ENCODE measurements at regions not wholly inside any gene's neighbourhood (a gene's known extent, or its start where the extent isn't known, plus 50 kb on each side); places are given as distances from the start of the nearest gene placed in this dataset.
"Not testable (repeated sequence)": the region's sequence is repeated elsewhere in the genome, so short reads cannot be mapped to it uniquely, and the experiment has no call there.

DNA sequence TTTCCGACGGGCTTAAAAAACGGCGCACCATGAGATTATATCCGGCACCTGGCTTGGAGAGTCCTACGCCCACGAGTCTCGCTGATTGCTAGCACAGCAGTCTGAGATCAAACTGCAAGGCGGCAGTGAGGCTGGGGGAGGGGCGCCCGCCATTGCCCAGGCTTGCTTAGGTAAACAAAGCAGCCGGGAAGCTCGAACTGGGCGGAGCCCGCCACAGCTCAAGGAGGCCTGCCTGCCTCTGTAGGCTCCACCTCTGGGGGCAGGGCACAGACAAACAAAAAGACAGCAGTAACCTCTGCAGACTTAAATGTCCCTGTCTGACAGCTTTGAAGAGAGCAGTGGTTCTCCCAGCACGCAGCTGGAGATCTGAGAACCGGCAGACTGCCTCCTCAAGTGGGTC, 117.5 kb upstream of the C9orf72 start:
- H3K4me1 Mint-ChIP-seq; ATAC-seq; H3K9me3 Mint-ChIP-seq (ENCODE audit: low read depth); H3K27ac Mint-ChIP-seq; H3K36me3 Mint-ChIP-seq; H3K4me3 Mint-ChIP-seq; DNase-seq; CTCF ChIA-PET; H3K27me3 Mint-ChIP-seq: not testable (repeated sequence)

DNA sequence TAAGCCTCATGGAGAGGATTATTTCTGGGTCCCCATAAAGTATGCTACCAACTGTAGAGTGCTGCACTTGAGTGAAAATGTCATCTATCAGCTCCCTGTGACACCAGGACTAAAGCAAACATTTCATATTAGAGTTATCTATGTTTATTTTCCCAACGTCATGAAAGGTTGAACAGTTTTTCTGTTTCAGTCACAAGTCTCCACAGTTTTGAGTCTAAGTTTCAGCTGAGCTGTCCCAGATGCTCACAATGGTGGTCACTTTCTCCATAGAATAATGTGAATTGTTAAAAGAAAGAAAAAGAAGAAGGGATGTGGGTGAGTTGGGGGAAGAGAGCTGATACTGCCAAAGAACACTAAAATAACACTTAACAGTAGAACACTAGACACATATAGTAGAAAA, 126.3 kb upstream of the C9orf72 start:
- H3K36me3 Mint-ChIP-seq = no peaks in the 10 kb centered on the region
- no peak overlapping the region for H3K4me3 Mint-ChIP-seq
- CTCF ChIA-PET = no interaction called here

DNA sequence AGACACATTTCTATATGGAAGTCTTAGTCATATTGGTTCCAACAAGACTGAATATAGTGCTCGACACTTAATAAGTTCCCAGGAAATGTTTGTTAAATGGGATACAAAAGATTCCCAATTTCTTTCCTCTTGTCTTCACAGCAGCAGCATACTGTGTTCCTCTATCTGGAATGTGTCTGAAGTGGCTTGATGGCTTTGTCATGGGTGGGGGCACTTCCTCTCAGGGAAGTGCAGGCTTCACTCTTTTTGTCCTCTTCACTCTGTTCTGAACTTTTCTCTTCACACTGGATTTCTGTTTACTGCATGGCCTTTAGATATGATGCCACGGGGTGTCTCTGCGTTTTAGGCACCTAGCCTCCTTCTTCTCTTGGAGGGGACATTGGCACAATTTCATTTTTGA, 127.7 kb upstream of the C9orf72 start:
- ATAC-seq = no peak
- Mint-ChIP-seq H3K36me3 (no peaks in the 10 kb centered on the region), H3K4me3 (no peak overlapping the region), H3K4me1 (no peaks in the 10 kb centered on the region), H3K27me3 (no peaks in the 10 kb centered on the region), H3K9me3 (ENCODE audit: low read depth) (no peaks in the 10 kb centered on the region), H3K27ac (no peak overlapping the region)
- DNase-seq = no peak
- CTCF ChIA-PET = no interaction called here

More for the DNA sequence above, 126.3 kb upstream of the C9orf72 start:
- no peaks in the 10 kb centered on the region for H3K4me1 Mint-ChIP-seq
- no peak overlapping the region for H3K27ac Mint-ChIP-seq
- no peaks in the 10 kb centered on the region for H3K9me3 Mint-ChIP-seq (ENCODE audit: low read depth)
- no peaks in the 10 kb centered on the region for H3K27me3 Mint-ChIP-seq
- ATAC-seq = no peak
- no peak for DNase-seq

DNA sequence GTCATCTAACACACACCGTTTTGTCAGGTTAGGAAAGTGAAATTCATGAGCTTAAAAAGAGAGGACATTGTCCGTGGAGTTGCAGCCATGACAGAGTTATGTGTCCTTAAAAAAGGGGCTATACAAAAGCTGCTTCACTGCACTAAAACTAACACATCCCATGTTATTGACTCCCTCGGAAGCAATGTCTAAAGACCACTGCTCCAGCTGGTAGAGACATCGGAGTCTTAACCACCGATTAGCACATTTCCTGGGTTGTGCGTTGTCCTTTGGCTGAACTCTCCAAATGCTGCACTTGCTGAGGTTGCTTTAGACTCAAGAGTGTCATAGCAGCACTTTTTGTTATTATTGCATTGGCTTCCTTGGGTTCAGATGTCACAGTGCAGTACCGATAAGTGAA, 128.3 kb upstream of the C9orf72 start:
- DNase-seq (no peak), ATAC-seq (no peak)
- Mint-ChIP-seq H3K4me3 (no peak overlapping the region), H3K27me3 (no peaks in the 10 kb centered on the region), H3K9me3 (ENCODE audit: low read depth) (no peaks in the 10 kb centered on the region), H3K36me3 (no peaks in the 10 kb centered on the region), H3K27ac (no peak overlapping the region), H3K4me1 (no peaks in the 10 kb centered on the region)
- CTCF ChIA-PET = no interaction called here

DNA sequence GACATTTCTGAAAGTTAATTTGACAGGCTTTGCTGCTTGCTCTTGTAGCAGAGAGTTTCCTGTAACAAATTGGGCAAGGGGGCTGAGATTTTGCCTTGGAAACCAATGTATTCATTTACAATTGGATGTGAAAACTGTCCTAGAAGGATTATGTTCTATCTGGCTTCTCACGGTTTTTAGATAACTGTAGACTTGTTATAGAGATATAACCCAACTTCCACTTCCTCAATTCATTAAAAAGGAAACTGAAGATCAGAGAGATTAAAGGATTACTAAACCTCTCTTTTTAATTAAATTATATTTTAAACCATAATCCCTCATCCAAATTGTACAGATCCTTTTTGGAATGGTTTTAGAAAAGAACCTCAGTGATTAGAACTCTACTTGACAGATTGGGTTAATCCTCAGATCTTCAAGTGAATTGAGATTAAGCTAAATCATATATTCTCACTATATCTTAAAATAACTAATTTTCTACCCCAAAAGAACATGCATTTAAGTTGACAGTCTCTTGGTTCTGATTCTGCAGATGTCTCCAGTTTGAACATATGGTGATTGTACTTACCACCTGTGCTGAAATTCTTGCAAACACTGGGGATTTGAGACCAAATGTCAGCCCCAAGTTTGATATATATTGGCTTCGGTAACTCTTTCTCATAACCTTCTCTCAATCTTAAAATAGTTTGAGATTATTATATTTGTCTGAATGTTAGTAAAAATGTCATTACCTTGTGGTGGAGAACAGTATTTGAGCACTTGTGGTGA, 130.1 kb upstream of the C9orf72 start:
- Mint-ChIP-seq H3K9me3 (ENCODE audit: low read depth) (no peaks in the 10 kb centered on the region), H3K4me1 (no peaks in the 10 kb centered on the region)
- no peak for ATAC-seq

DNA sequence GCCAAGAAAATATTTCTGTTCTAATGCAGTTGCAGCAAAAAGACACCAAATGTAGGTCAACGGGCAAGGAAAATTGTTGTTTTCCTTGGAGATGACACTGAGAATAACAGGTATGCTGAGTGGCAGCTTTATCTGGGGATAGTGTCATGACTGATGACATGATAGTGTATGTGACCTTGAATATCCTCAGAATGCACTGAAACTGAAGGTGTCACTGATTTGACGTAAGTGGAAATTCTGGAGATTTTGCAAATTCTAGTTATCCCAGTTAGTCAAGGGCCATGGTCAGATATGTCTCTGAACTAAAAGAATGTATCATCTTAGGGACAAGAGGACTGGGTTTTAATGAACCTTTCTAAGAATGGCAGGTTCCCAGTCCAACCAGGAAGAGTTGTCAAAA, 138.0 kb upstream of the C9orf72 start:
- DNase-seq = no peak
- no peaks in the 10 kb centered on the region for H3K9me3 Mint-ChIP-seq (ENCODE audit: low read depth)
- no peaks in the 10 kb centered on the region for H3K27me3 Mint-ChIP-seq

More for the DNA sequence above, 130.1 kb upstream of the C9orf72 start:
- H3K27me3 Mint-ChIP-seq = no peaks in the 10 kb centered on the region
- no peaks in the 10 kb centered on the region for H3K36me3 Mint-ChIP-seq
- DNase-seq = no peak
- H3K4me3 Mint-ChIP-seq = no peak overlapping the region
- no peak overlapping the region for H3K27ac Mint-ChIP-seq
- CTCF ChIA-PET = no interaction called here

DNA sequence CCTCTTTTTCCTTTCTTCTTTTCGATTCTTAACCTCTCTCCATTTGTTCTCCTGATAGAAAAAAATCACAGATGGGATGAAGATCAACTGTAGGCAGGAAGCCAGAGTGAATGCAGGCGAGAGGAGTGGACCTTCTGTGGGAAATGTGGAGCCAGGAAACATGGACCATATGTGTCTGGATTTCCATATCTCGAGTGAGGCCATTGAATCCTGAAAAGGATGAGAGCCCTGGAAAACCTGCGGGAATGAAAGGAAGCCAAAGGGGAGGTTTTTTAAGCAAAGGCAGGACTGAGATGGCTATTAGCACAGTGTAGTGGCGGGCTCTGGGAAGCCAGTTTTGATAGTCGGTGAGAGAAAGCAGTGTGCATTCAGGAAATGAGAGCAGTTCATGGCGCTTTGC, 139.5 kb upstream of the C9orf72 start:
- Mint-ChIP-seq H3K9me3 (ENCODE audit: low read depth) (no peaks in the 10 kb centered on the region), H3K27me3 (no peaks in the 10 kb centered on the region), H3K4me1 (no peaks in the 10 kb centered on the region), H3K36me3 (no peaks in the 10 kb centered on the region), H3K27ac (no peak overlapping the region), H3K4me3 (no peak overlapping the region)
- DNase-seq (no peak), ATAC-seq (no peak)
- CTCF ChIA-PET = no interaction called here

More for the DNA sequence above, 138.0 kb upstream of the C9orf72 start:
- CTCF ChIA-PET = no interaction called here
- H3K4me1 Mint-ChIP-seq = no peaks in the 10 kb centered on the region
- no peak overlapping the region for H3K27ac Mint-ChIP-seq
- no peak for ATAC-seq
- H3K36me3 Mint-ChIP-seq = no peaks in the 10 kb centered on the region
- no peak overlapping the region for H3K4me3 Mint-ChIP-seq

DNA sequence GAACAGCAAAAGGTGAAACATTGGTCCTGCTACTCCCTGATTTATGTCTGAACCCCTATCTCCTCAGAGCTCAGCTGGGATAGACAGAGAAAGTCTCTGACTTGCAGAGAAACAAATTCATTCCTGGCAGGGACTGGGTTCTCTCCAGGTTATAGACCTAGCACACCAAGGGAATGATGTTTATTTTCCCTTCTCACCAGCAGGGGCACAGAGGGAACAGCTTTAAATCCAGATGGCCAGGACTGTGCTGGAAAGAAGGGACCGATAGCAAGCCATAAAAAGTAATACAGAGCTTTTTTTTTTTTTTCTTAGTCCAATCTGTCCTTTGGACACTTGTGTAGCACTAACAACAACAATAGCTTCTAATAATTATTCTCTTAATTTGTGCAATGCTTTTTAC, 141.1 kb upstream of the C9orf72 start:
- no peak for ATAC-seq
- H3K9me3 Mint-ChIP-seq (ENCODE audit: low read depth) = no peaks in the 10 kb centered on the region
- CTCF ChIA-PET = no interaction called here
- no peaks in the 10 kb centered on the region for H3K36me3 Mint-ChIP-seq
- H3K27me3 Mint-ChIP-seq = no peaks in the 10 kb centered on the region
- no peak for DNase-seq
- H3K27ac Mint-ChIP-seq = no peak overlapping the region
- H3K4me1 Mint-ChIP-seq = no peaks in the 10 kb centered on the region
- H3K4me3 Mint-ChIP-seq = no peak overlapping the region

DNA sequence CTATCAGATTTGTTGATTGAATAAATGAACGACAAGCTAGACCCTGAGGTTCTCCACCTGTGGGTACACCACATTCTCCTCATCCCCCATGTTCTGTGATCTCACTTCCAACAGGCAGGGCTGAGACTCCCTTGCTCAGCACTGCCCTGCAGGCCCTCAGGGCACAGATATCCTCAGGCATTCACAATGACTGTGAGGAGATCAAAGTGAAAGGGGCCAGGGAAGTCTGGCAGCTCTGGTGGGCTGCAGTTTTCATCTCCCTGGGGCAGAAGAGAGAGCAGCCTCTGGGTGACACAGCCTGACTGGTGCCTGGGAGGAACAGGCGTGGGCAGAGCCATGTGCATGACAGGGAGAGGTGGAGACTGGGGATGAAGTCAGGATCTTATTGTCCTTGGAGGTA, 142.4 kb upstream of the C9orf72 start:
- peaks cover 8% of the 10 kb centered on the region for H3K27me3 Mint-ChIP-seq
- no peaks in the 10 kb centered on the region for H3K4me1 Mint-ChIP-seq
- no peak for ATAC-seq
- H3K4me3 Mint-ChIP-seq = no peak overlapping the region
- DNase-seq = no peak
- CTCF ChIA-PET = no interaction called here
- H3K36me3 Mint-ChIP-seq = no peaks in the 10 kb centered on the region
- H3K27ac Mint-ChIP-seq = no peak overlapping the region
- no peaks in the 10 kb centered on the region for H3K9me3 Mint-ChIP-seq (ENCODE audit: low read depth)

DNA sequence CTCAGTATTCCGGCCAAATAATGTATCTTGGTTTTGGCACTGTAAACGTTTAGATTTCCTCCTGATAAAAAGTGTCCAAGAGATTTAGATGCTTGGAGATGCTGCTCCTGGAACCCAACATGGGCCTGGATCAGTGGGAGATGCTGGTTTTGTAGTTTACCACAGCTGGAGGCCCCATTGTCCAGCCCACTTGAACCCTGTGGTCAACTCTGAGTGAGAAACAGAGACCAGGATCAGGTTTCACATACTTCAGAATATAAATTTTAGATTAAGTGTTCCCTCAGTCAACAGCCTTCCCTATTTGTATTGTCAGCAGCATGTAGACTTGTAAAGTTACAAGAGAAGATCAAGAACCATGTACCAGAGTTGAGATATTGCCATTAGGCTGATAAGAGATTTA, 144.7 kb upstream of the C9orf72 start:
- CTCF ChIA-PET = no interaction called here
- H3K4me3 Mint-ChIP-seq = no peak overlapping the region
- DNase-seq (no peak), ATAC-seq (no peak)
- no peaks in the 10 kb centered on the region for H3K4me1 Mint-ChIP-seq
- no peaks in the 10 kb centered on the region for H3K9me3 Mint-ChIP-seq (ENCODE audit: low read depth)
- no peak overlapping the region for H3K27ac Mint-ChIP-seq
- H3K36me3 Mint-ChIP-seq = no peaks in the 10 kb centered on the region
- H3K27me3 Mint-ChIP-seq = peaks cover 30% of the 10 kb centered on the region

DNA sequence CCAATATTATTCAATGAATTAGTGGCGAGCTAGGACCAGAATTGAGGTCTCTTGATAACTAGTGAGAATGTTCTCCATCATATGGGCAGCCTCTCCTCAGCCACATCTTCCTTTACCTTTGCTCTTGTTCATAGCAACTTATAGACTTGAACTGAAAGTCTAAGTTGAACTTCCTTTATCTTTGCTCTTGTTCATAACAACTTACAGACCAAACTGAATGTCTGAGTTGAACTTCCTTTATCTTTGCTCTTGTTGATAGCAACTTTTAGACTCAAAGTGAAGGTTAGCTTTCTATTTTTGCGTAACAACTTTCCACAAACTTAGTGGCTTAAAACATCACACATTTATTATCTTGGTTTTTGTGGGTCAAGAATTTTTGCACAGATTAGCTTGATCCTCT, 146.4 kb upstream of the C9orf72 start:
- CTCF ChIA-PET = no interaction called here
- Mint-ChIP-seq H3K27me3 (peaks cover 30% of the 10 kb centered on the region), H3K9me3 (ENCODE audit: low read depth) (no peaks in the 10 kb centered on the region), H3K36me3 (no peaks in the 10 kb centered on the region), H3K4me3 (no peak overlapping the region), H3K27ac (no peak overlapping the region), H3K4me1 (no peaks in the 10 kb centered on the region)
- ATAC-seq (no peak), DNase-seq (no peak)

DNA sequence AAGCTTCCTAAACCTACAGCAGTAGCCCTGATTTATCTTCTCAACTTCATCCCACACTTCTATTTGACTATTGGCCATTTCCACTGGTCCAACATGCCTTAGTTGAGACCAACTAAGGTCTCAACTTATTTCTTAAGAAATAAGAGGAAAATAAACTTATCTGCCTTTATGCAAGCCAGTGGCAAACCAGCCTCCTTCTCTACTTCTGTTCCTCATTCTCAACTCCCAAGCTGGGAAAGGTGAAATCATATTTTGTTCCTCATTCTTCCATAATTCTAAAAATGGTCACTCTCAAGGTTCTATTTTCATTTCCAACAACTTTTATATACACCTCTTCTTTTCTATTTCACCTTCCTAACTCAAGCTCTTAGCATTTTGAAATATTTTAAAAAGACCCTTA, 149.6 kb upstream of the C9orf72 start:
- CTCF ChIA-PET = no interaction called here
- H3K9me3 Mint-ChIP-seq (ENCODE audit: low read depth) = no peaks in the 10 kb centered on the region
- no peak overlapping the region for H3K27ac Mint-ChIP-seq
- no peaks in the 10 kb centered on the region for H3K4me1 Mint-ChIP-seq
- H3K27me3 Mint-ChIP-seq = peaks cover 35% of the 10 kb centered on the region
- H3K4me3 Mint-ChIP-seq = no peak overlapping the region
- no peak for DNase-seq
- no peak for ATAC-seq
- H3K36me3 Mint-ChIP-seq = no peaks in the 10 kb centered on the region

DNA sequence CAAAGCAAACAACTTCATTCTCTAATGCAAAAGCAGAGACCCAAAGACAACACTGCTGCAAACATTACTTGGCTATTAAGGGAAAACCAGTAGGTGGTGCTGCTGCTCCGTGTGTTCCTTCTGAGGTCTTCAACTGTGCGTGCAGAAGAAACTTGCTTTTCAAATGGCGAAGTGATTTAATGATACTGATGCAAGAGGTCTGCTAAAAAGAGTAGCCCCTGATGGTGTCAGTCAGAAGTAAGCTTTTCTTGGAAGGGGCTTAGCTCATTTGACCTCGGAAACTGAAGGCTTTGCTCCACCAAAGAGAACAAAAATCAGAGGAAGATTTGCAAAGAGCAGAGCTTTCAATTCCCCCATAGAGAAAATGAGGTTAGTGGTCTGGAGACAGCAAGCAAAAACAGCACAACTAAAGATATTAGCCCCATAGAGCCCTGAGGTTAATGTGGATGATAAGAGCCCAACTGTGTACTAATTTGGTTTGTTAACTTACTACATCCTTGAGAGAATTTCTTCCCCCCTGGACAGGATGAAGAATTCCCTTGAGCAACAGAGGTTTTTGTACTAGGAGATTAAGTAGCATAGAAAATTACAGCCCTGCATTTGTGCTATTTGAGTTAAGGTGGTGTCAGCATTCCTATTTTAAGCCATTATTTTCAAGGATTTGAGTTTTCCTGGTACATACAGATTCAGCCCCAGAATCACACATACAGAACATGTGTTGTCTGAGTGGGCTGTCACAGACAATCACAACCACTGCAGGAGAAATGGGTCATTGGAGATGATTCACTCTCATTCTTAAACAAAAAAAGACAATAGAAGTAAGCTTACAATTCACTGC, 153.2 kb upstream of the C9orf72 start:
- ATAC-seq = peak; percentile 45
- Mint-ChIP-seq H3K27me3 (peaks cover 23% of the 10 kb centered on the region), H3K9me3 (ENCODE audit: low read depth) (no peaks in the 10 kb centered on the region), H3K36me3 (no peaks in the 10 kb centered on the region), H3K4me1 (no peaks in the 10 kb centered on the region), H3K4me3 (no peak overlapping the region), H3K27ac (no peak overlapping the region)
- DNase-seq = peak; percentile 58
- CTCF ChIA-PET = interaction anchor here (1.8 kb wide), 1 partner anchor 20 kb away, joined by 6 read pairs; no protein-coding TSS in a partner anchor

DNA sequence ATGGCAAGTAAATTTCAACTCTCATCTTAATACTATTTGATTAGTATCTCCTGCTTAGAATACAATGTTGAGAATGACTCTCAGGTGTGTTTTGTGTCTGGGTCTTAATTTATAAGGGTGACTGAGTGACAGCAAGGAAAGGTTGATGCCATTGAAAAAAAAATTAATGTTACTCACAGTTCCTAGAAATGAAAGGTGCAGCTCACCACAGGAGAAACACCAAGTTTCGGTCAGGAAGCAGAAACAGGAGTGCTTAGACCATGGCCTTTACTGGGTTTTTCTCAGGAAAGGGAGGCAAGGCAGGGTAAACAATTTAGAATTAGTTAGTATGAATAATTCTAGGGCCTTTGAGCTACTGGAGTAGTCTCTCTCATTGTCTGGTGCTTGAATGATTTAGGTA, 159.2 kb upstream of the C9orf72 start:
- peaks cover 14% of the 10 kb centered on the region for H3K4me1 Mint-ChIP-seq
- no peaks in the 10 kb centered on the region for H3K36me3 Mint-ChIP-seq
- DNase-seq (no peak), ATAC-seq (no peak)
- H3K27me3 Mint-ChIP-seq = peaks cover 4% of the 10 kb centered on the region
- CTCF ChIA-PET = no interaction called here
- no peak overlapping the region for H3K27ac Mint-ChIP-seq
- no peaks in the 10 kb centered on the region for H3K9me3 Mint-ChIP-seq (ENCODE audit: low read depth)
- H3K4me3 Mint-ChIP-seq = no peak overlapping the region

Data from activated CD8-positive, alpha-beta memory T cell treated with anti-CD3 and anti-CD28 coated beads, Interleukin-2, amount 10 ng/mL, durations not matched to agents 7 days and 5 days (primary cell).